Mesendoderm (in vitro differentiated cells): ENCODE measurements at regions not wholly inside any gene's neighbourhood (a gene's known extent, or its start where the extent isn't known, plus 50 kb on each side); places are given as distances from the start of the nearest gene placed in this dataset.

Source experiments
- DNase-seq: peaks from one replicate; pipeline ENCODE4 v3.0.0; 2013
- H2AK5ac ChIP-seq: 2 replicates; pipeline ENCODE4 v1.6.1; 2013; ENCODE audit warnings: low read length, inconsistent platforms
- H2BK120ac ChIP-seq: 2 replicates; pipeline ENCODE4 v1.6.1; 2013; ENCODE audit warnings: low read depth, mild to moderate bottlenecking, low read length, moderate library complexity, mixed read lengths
- H2BK15ac ChIP-seq: replicated peaks from 2 replicates; pipeline ENCODE4 v1.6.1; 2013; ENCODE audit warnings: low read depth, mild to moderate bottlenecking, moderate library complexity
- H2BK5ac ChIP-seq: 2 replicates; pipeline ENCODE4 v1.6.1; 2013; ENCODE audit warnings: low read length, inconsistent platforms
- H3K18ac ChIP-seq: 2 replicates; pipeline ENCODE4 v1.6.1; 2013; ENCODE audit warnings: mild to moderate bottlenecking, low read length, mixed read lengths
- H3K23ac ChIP-seq: one replicate; pipeline ENCODE4 v1.6.1; 2013; ENCODE audit warnings: low read length
- H3K27ac ChIP-seq: 2 replicates; pipeline ENCODE4 v1.5.1; 2013; ENCODE audit warnings: low read depth, mild to moderate bottlenecking, inconsistent platforms, low read length, moderate library complexity
- H3K27me3 ChIP-seq: 2 replicates; pipeline ENCODE4 v1.6.1; 2013; ENCODE audit warnings: low read length, control low read depth, mild to moderate bottlenecking, inconsistent platforms; ENCODE audit not compliant: insufficient read depth, poor library complexity
- H3K36me3 ChIP-seq: 2 replicates; pipeline ENCODE4 v1.6.1; 2013; ENCODE audit warnings: low read length, inconsistent platforms; ENCODE audit not compliant: control insufficient read depth, insufficient read depth
- H3K4ac ChIP-seq: one replicate; pipeline ENCODE4 v1.6.1; 2013; ENCODE audit warnings: low read depth, mild to moderate bottlenecking, low read length, moderate library complexity
- H3K4me1 ChIP-seq: 2 replicates; pipeline ENCODE4 v1.6.1; 2013; ENCODE audit warnings: low read depth, low read length, inconsistent platforms; ENCODE audit not compliant: control insufficient read depth
- H3K4me2 ChIP-seq: 2 replicates; pipeline ENCODE4 v1.6.1; 2013; ENCODE audit warnings: low read length
- H3K4me3 ChIP-seq: 2 replicates; pipeline ENCODE4 v1.5.1; 2013; ENCODE audit warnings: mild to moderate bottlenecking, low read length
- H3K56ac ChIP-seq: one replicate; pipeline ENCODE4 v1.6.1; 2013; ENCODE audit warnings: low read length
- H3K79me1 ChIP-seq: 2 replicates; pipeline ENCODE4 v1.6.1; 2013; ENCODE audit warnings: low read length, inconsistent platforms
- H3K79me2 ChIP-seq: 2 replicates; pipeline ENCODE4 v1.6.1; 2013; ENCODE audit warnings: mild to moderate bottlenecking, low read length; ENCODE audit not compliant: control insufficient read depth, insufficient read depth
- H3K9ac ChIP-seq: 2 replicates; pipeline ENCODE4 v1.6.1; 2013; ENCODE audit warnings: low read length, inconsistent platforms
- H4K5ac ChIP-seq: one replicate; pipeline ENCODE4 v1.6.1; 2013; ENCODE audit warnings: low read length
- H4K8ac ChIP-seq: one replicate; pipeline ENCODE4 v1.6.1; 2013; ENCODE audit warnings: low read depth, mild to moderate bottlenecking, control low read depth, low read length, moderate library complexity
- WGBS: extraction: QIAGEN DNeasy Blood & Tissue Kit; methylation state at CpG from one replicate; pipeline ENCODE4 v1.1.7; 2013; ENCODE audit warnings: low lambda C conversion rate, missing lambda C conversion rate; ENCODE audit not compliant: insufficient coverage; ENCODE audit errors: extremely low coverage; 5-methylcytosine and 5-hydroxymethylcytosine counted together

- no peak overlapping the region for H3K4me2 ChIP-seq
- H3K18ac ChIP-seq: no peak overlapping the region
- H3K27me3 ChIP-seq: no peaks in the 10 kb centered on the region
- H3K4me1 ChIP-seq: no peaks in the 10 kb centered on the region
- no peak overlapping the region for H3K27ac ChIP-seq
- no peak overlapping the region for H2BK15ac ChIP-seq
- no peak overlapping the region for H2BK5ac ChIP-seq
- no peak overlapping the region for H4K5ac ChIP-seq
- H3K79me2 ChIP-seq: no peaks in the 10 kb centered on the region
- H2AK5ac ChIP-seq: no peak overlapping the region
- no peak overlapping the region for H3K4ac ChIP-seq
- no peak overlapping the region for H3K9ac ChIP-seq
- no peak overlapping the region for H3K4me3 ChIP-seq
- H3K36me3 ChIP-seq: no peaks in the 10 kb centered on the region
- no peak overlapping the region for H3K56ac ChIP-seq
- H3K79me1 ChIP-seq: no peaks in the 10 kb centered on the region
- H3K23ac ChIP-seq: no peak overlapping the region
- no peak overlapping the region for H2BK120ac ChIP-seq
- H4K8ac ChIP-seq: no peak overlapping the region
- no CpG with 5 or more reads among the region's 3 CpGs for WGBS
- no peak for DNase-seq
These were observed 175.7 kb upstream of the TANK start for GRCh38 chr2:160984426-160985077.

- H2BK5ac ChIP-seq: no peak overlapping the region
- H3K23ac ChIP-seq: no peak overlapping the region
- no peak overlapping the region for H3K9ac ChIP-seq
- H2BK120ac ChIP-seq: no peak overlapping the region
- H3K36me3 ChIP-seq: no peaks in the 10 kb centered on the region
- H4K5ac ChIP-seq: no peak overlapping the region
- no peak overlapping the region for H2BK15ac ChIP-seq
- no peak overlapping the region for H3K4me3 ChIP-seq
- H4K8ac ChIP-seq: no peak overlapping the region
- H2AK5ac ChIP-seq: no peak overlapping the region
- H3K4ac ChIP-seq: no peak overlapping the region
- no peaks in the 10 kb centered on the region for H3K27me3 ChIP-seq
- H3K27ac ChIP-seq: no peak overlapping the region
- no peak overlapping the region for H3K18ac ChIP-seq
- no CpG with 5 or more reads among the region's 1 CpG for WGBS
- H3K79me2 ChIP-seq: no peaks in the 10 kb centered on the region
- H3K56ac ChIP-seq: no peak overlapping the region
- H3K79me1 ChIP-seq: no peaks in the 10 kb centered on the region
- DNase-seq: no peak
- no peak overlapping the region for H3K4me2 ChIP-seq
- H3K4me1 ChIP-seq: no peaks in the 10 kb centered on the region
These were observed 170.4 kb upstream of the TANK start for GRCh38 chr2:160989778-160990177.

DNA sequence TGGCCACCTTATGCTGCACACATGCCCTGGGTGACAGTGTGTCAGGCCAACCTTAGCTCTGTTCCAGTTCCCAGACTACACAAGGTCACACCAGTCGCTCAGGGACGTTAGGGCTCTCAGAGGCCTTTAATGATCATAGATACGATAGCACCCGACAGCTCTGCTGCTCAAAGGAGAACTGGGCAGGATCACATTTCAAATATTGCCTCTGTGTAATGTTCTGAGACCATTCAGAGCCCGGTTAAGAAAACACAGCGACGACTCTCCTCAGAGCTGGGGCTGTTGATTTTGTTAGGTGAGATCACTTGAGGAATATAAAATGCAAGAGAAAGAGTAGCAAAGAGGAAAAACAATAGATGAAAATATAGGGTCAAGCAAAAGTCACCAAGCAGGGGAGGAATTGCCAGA lies 166.6 kb upstream of the TANK start:
- Histone ChIP-seq H2BK5ac (no peak overlapping the region), H3K4ac (no peak overlapping the region), H3K79me1 (no peaks in the 10 kb centered on the region), H4K5ac (no peak overlapping the region), H3K56ac (no peak overlapping the region), H3K27ac (no peak overlapping the region), H3K18ac (no peak overlapping the region), H2BK120ac (no peak overlapping the region), H3K36me3 (no peaks in the 10 kb centered on the region), H2BK15ac (no peak overlapping the region), H3K27me3 (no peaks in the 10 kb centered on the region), H3K4me2 (no peak overlapping the region), H3K79me2 (no peaks in the 10 kb centered on the region), H3K4me1 (no peaks in the 10 kb centered on the region), H3K4me3 (no peak overlapping the region), H3K23ac (no peak overlapping the region), H2AK5ac (no peak overlapping the region), H4K8ac (no peak overlapping the region), H3K9ac (no peak overlapping the region)
- WGBS: no CpG with 5 or more reads among the region's 7 CpGs
- no peak for DNase-seq

DNA sequence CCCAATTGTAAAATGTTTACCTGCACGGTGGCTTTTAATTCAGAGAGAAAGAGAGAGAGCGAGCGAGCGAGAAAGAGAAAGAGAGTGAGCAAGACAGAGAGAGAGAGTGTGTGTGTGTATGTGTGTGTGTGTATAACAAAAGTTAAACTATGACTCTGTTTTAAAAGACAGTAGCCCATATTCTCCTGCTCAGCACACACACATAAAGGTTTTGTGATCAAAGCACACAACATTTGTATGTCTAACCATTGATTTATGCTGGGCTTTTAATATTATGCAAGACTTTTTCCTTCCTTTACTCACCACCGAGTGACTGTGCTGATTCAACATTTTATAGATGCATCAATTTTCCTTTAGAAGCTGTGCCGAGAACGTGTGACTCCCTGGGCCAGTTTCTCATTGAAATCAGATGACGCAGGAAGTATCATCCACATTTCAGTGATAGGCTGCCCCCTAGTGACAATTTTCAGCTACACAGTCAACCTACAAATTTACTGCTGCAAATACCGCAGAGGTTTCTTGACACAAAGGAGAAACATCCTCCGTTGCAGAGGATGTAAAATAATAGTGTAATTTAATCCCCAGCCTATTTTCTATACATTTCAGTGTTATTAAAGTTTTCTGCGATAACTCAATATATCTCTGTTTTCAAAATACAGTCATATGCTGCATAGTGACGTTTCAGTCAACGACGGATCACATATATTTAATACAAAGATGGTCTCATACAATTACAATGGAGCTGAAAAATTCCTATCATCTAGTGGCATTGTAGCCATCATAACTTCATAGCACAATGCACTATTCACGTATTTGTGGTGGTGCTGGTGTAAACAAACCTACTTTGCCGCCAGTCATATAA lies 165.9 kb upstream of the TANK start:
- H2BK5ac ChIP-seq: no peak overlapping the region
- peak overlapping the region; percentile 49 for H3K56ac ChIP-seq
- no peak overlapping the region for H3K18ac ChIP-seq
- H2BK15ac ChIP-seq: no peak overlapping the region
- no peak overlapping the region for H4K5ac ChIP-seq
- H4K8ac ChIP-seq: no peak overlapping the region
- no peaks in the 10 kb centered on the region for H3K4me1 ChIP-seq
- H3K9ac ChIP-seq: no peak overlapping the region
- no peak overlapping the region for H2AK5ac ChIP-seq
- peak; percentile 83 for DNase-seq
- no peaks in the 10 kb centered on the region for H3K79me1 ChIP-seq
- no peak overlapping the region for H2BK120ac ChIP-seq
- no peak overlapping the region for H3K4ac ChIP-seq
- WGBS: no CpG with 5 or more reads among the region's 16 CpGs
- no peaks in the 10 kb centered on the region for H3K36me3 ChIP-seq
- no peak overlapping the region for H3K4me2 ChIP-seq
- no peaks in the 10 kb centered on the region for H3K27me3 ChIP-seq
- H3K4me3 ChIP-seq: no peak overlapping the region
- no peak overlapping the region for H3K23ac ChIP-seq
- no peak overlapping the region for H3K27ac ChIP-seq
- H3K79me2 ChIP-seq: no peaks in the 10 kb centered on the region

GRCh38 chr2:160996584-160996983 lies 163.6 kb upstream of the TANK start:
- no peak overlapping the region for H3K4me2 ChIP-seq
- H3K4me3 ChIP-seq: no peak overlapping the region
- no peak overlapping the region for H3K56ac ChIP-seq
- no peak overlapping the region for H3K27ac ChIP-seq
- no peak overlapping the region for H4K8ac ChIP-seq
- no peak overlapping the region for H2BK15ac ChIP-seq
- H3K18ac ChIP-seq: no peak overlapping the region
- H2BK5ac ChIP-seq: no peak overlapping the region
- no peak overlapping the region for H3K4ac ChIP-seq
- H2AK5ac ChIP-seq: no peak overlapping the region
- no CpG with 5 or more reads among the region's 1 CpG for WGBS
- H3K27me3 ChIP-seq: no peaks in the 10 kb centered on the region
- no peak overlapping the region for H2BK120ac ChIP-seq
- H3K36me3 ChIP-seq: no peaks in the 10 kb centered on the region
- H3K79me2 ChIP-seq: no peaks in the 10 kb centered on the region
- DNase-seq: no peak
- no peaks in the 10 kb centered on the region for H3K4me1 ChIP-seq
- no peak overlapping the region for H3K9ac ChIP-seq
- no peak overlapping the region for H3K23ac ChIP-seq
- no peaks in the 10 kb centered on the region for H3K79me1 ChIP-seq
- no peak overlapping the region for H4K5ac ChIP-seq
